HepG2 (cell line): ENCODE measurements at regions not wholly inside any gene's neighbourhood (a gene's known extent, or its start where the extent isn't known, plus 50 kb on each side); places are given as distances from the start of the nearest gene placed in this dataset.

ENCODE experiments used
- ATAC-seq: fragments of 200-7000 bp; cut with Tn5 transposase; 3 replicates; pipeline ENCODE4 v1.9.1; 2020; ENCODE audit warnings: mild to moderate bottlenecking, moderate library complexity
- BruUV-seq: library from RNA; stranded (reverse); fragments of 400-500 nt; replicated peaks from 2 replicates; lab custom pipeline; 2021; lab: Mats Ljungman, UMichigan
- CTCF ChIA-PET: fragments of 300-600 bp; formaldehyde crosslinking; extraction: SDS; loops from one replicate; lab custom pipeline; 2021; ENCODE audit warnings: low total read pairs, inconsistent platforms, low intra/inter-chr PET ratio; lab: Yijun Ruan, JAX
- POLR2A ChIA-PET: fragments of 350-600 bp; sonication (Branson Sonifier 250); formaldehyde crosslinking; loops from one replicate; lab custom pipeline; 2020; ENCODE audit warnings: antibody characterized with exemption, inconsistent platforms; lab: Yijun Ruan, JAX
- DNase-seq: peaks from one replicate; pipeline ENCODE4 v3.0.0-alpha.2; 2015; ENCODE audit warnings: low spot score
- FAIRE-seq: peaks from 3 replicates; lab custom pipeline; 2011; peaks lifted over from hg19 to GRCh38; lab: Jason Lieb, UNC
- H2AFZ ChIP-seq: one replicate; pipeline ENCODE4 v1.6.1; 2011; ENCODE audit warnings: low read length, inconsistent platforms
- H3K27ac ChIP-seq: fragments of 300-600 bp; 3 replicates; pipeline ENCODE4 v1.8.0; 2011; ENCODE audit warnings: mixed run types, mild to moderate bottlenecking, mixed read lengths, low read length, inconsistent platforms; ENCODE audit not compliant: insufficient read depth; ENCODE audit errors: extremely low read length
- H3K27me3 ChIP-seq, 2 experiments: fragments of 200-600 bp in 1 of 2; 2 replicates in 1 of 2; 3 replicates in 1 of 2; pipeline versions ENCODE4 v1.6.0 to v1.8.0; 2011; ENCODE audit warnings: low read length in 2 of 2, mild to moderate bottlenecking in 2 of 2, moderate library complexity in 2 of 2, inconsistent platforms in 1 of 2; ENCODE audit not compliant: insufficient read depth in 2 of 2, control insufficient read depth in 1 of 2
- H3K36me3 ChIP-seq, 2 experiments: fragments of 200-600 bp in 1 of 2; replicated peaks in 1 of 2; 2 replicates in 1 of 2; 3 replicates in 1 of 2; pipeline versions ENCODE4 v1.5.1 to v1.8.0; 2011; ENCODE audit warnings: low read length in 2 of 2, inconsistent platforms in 1 of 2; ENCODE audit not compliant: insufficient read depth in 2 of 2, control insufficient read depth in 1 of 2
- H3K4me1 ChIP-seq: 2 replicates; pipeline ENCODE4 v1.5.1; 2012; ENCODE audit warnings: low read length, inconsistent platforms; ENCODE audit not compliant: insufficient read depth
- H3K4me2 ChIP-seq: 2 replicates; pipeline ENCODE4 v1.6.0; 2011; ENCODE audit warnings: low read depth, low read length, inconsistent platforms
- H3K4me3 ChIP-seq, 3 experiments: fragments of 200-600 bp in 1 of 3; sonication (generic), shearing (Covaris generic) in 1 of 3; replicated peaks in 1 of 3; 2 replicates each; pipeline ENCODE4 v1.5.1; 2011 to 2016; ENCODE audit warnings: low read length in 3 of 3, inconsistent platforms in 2 of 3, low read depth in 2 of 3, mild to moderate bottlenecking in 2 of 3, control low read depth in 1 of 3, mixed read lengths in 1 of 3; ENCODE audit not compliant: insufficient read depth in 1 of 3
- H3K79me2 ChIP-seq: one replicate; pipeline ENCODE4 v1.6.1; 2011; ENCODE audit warnings: low read length, inconsistent platforms; ENCODE audit not compliant: insufficient read depth
- H3K9ac ChIP-seq: 2 replicates; pipeline ENCODE4 v1.6.0; 2011; ENCODE audit warnings: mild to moderate bottlenecking, low read depth, low read length, inconsistent platforms; ENCODE audit not compliant: insufficient read depth
- H3K9me3 ChIP-seq: 2 replicates; pipeline ENCODE4 v1.5.1; 2012; ENCODE audit warnings: mild to moderate bottlenecking, low read length
- H4K20me1 ChIP-seq: 2 replicates; pipeline ENCODE4 v1.6.0; 2011; ENCODE audit warnings: inconsistent platforms, mild to moderate bottlenecking, low read length, moderate library complexity; ENCODE audit not compliant: insufficient read depth
- CERS6 ChIP-seq: sonication (generic); formaldehyde crosslinking; IDR thresholded peaks from 2 replicates; pipeline ENCODE4 v1.5.0; 2020; ENCODE audit warnings: missing genetic modification reagents
- ETS1 ChIP-seq: sonication (generic); formaldehyde crosslinking; IDR thresholded peaks from 2 replicates; pipeline ENCODE4 v1.4.0; 2020; ENCODE audit warnings: missing genetic modification reagents
- KMT2B ChIP-seq: IDR thresholded peaks from 2 replicates; pipeline ENCODE4 v1.6.1; 2016; ENCODE audit warnings: missing genetic modification reagents, missing compliant biosample characterization
- PRMT3 ChIP-seq: sonication (generic); formaldehyde crosslinking; IDR thresholded peaks from 2 replicates; pipeline ENCODE4 v1.8.1; 2022; ENCODE audit warnings: low read depth, mild to moderate bottlenecking, moderate library complexity, missing genetic modification reagents, borderline replicate concordance
- SNAI1 ChIP-seq: sonication (generic); formaldehyde crosslinking; IDR thresholded peaks from 2 replicates; pipeline ENCODE4 v1.5.0; 2020; ENCODE audit warnings: mild to moderate bottlenecking, missing genetic modification reagents, borderline replicate concordance
- SNRNP70 ChIP-seq: fragments of 200-400 bp; formaldehyde crosslinking; IDR thresholded peaks from 2 replicates; pipeline ENCODE4 v1.6.1; 2017; ENCODE audit warnings: mild to moderate bottlenecking, low read depth, low read length, moderate library complexity
- SRSF1 ChIP-seq: fragments of 200-400 bp; formaldehyde crosslinking; optimal IDR thresholded peaks from 2 replicates; pipeline ENCODE3; 2017; ENCODE audit warnings: mild to moderate bottlenecking, low read depth, low read length, moderate library complexity
- ZFP1 ChIP-seq: IDR thresholded peaks from 2 replicates; pipeline ENCODE4 v1.6.1; 2016
- ZNF275 ChIP-seq: sonication (generic); formaldehyde crosslinking; IDR thresholded peaks from 2 replicates; pipeline ENCODE4 v1.8.0; 2022; ENCODE audit warnings: missing genetic modification reagents, mild to moderate bottlenecking, inconsistent platforms, borderline replicate concordance
- ZNF329 ChIP-seq: sonication (generic); formaldehyde crosslinking; IDR thresholded peaks from 2 replicates; pipeline ENCODE4 v1.9.0; 2021; ENCODE audit warnings: low read depth, mild to moderate bottlenecking, missing genetic modification reagents
- ZNF878 ChIP-seq: sonication (generic); formaldehyde crosslinking; IDR thresholded peaks from 2 replicates; pipeline ENCODE4 v1.8.1; 2023; ENCODE audit warnings: mild to moderate bottlenecking, missing genetic modification reagents, moderate library complexity
- WGBS: methylation state at CpG from one replicate; pipeline ENCODE4 v1.1.6; 2017; ENCODE audit warnings: low lambda C conversion rate; 5-methylcytosine and 5-hydroxymethylcytosine counted together
- in situ Hi-C: cut with HindIII; loops from 2 replicates; pipeline ENCODE4 v1.10.0; 2017; ENCODE audit warnings: low pct_unique_long_range_greater_than_20kb; ENCODE audit not compliant: extremely low pct_ligation_motif_present
- intact Hi-C: fragments of 100-400 bp; cut with micrococcal nuclease; formaldehyde crosslinking; loops from one replicate; pipeline ENCODE4 v1.10.0; 2022; ENCODE audit not compliant: unreplicated experiment
- TF ChIP-seq, protein P1 (sequence below): sonication (generic); formaldehyde crosslinking; IDR thresholded peaks from 2 replicates; pipeline ENCODE4 v1.4.0; 2020; ENCODE audit warnings: low read depth, mild to moderate bottlenecking, missing genetic modification reagents
- TF ChIP-seq, protein P2 (sequence below): sonication (generic); formaldehyde crosslinking; IDR thresholded peaks from 2 replicates; pipeline ENCODE4 v1.5.0; 2020; ENCODE audit warnings: missing genetic modification reagents

GRCh38 chr10:42939685-42940366 is 137.0 kb upstream of the RET start:
- FAIRE-seq (no peak), ATAC-seq (no peak), DNase-seq (no peak)
- Histone ChIP-seq H2AFZ (no peak overlapping the region), H3K9me3 (no peaks in the 10 kb centered on the region), H3K36me3 (no peaks in the 10 kb centered on the region), H3K9ac (no peak overlapping the region), H3K4me1 (no peaks in the 10 kb centered on the region), H3K79me2 (no peaks in the 10 kb centered on the region), H3K4me3 (no peak overlapping the region), H4K20me1 (no peaks in the 10 kb centered on the region), H3K4me2 (no peak overlapping the region), H3K27ac (no peak overlapping the region), H3K27me3 (peaks cover 3 to 33% of the 10 kb centered on the region in 2 experiments; a peak in 3 of 5 replicates)
- intact Hi-C loops (loop anchor here (2.0 kb wide), 1 partner anchor 73 kb away; no protein-coding TSS in a partner anchor), in situ Hi-C loops (no loop called here)
- 7% methylated on average over 14 of the region's 15 CpGs for WGBS
- ChIA-PET CTCF (no interaction called here), POLR2A (no interaction called here)
- TF ChIP-seq SRSF1 (no peak), ZNF275 (CRISPR knock-in tag) (no peak), ZFP1 (CRISPR knock-in tag) (no peak), CERS6 (no peak), ETS1 (CRISPR knock-in tag) (no peak), SNAI1 (CRISPR knock-in tag) (no peak), PRMT3 (no peak), ZNF329 (CRISPR knock-in tag) (no peak), SNRNP70 (no peak), ZNF878 (CRISPR knock-in tag) (no peak), KMT2B (no peak)
- TF ChIP-seq, protein P1, sequence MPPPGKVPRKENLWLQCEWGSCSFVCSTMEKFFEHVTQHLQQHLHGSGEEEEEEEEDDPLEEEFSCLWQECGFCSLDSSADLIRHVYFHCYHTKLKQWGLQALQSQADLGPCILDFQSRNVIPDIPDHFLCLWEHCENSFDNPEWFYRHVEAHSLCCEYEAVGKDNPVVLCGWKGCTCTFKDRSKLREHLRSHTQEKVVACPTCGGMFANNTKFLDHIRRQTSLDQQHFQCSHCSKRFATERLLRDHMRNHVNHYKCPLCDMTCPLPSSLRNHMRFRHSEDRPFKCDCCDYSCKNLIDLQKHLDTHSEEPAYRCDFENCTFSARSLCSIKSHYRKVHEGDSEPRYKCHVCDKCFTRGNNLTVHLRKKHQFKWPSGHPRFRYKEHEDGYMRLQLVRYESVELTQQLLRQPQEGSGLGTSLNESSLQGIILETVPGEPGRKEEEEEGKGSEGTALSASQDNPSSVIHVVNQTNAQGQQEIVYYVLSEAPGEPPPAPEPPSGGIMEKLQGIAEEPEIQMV (CRISPR knock-in tag): no peak
- TF ChIP-seq, protein P2, sequence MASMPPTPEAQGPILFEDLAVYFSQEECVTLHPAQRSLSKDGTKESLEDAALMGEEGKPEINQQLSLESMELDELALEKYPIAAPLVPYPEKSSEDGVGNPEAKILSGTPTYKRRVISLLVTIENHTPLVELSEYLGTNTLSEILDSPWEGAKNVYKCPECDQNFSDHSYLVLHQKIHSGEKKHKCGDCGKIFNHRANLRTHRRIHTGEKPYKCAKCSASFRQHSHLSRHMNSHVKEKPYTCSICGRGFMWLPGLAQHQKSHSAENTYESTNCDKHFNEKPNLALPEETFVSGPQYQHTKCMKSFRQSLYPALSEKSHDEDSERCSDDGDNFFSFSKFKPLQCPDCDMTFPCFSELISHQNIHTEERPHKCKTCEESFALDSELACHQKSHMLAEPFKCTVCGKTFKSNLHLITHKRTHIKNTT (CRISPR knock-in tag): no peak
- BruUV-seq: no TSS peak
